HFF-Myc (cell line): ENCODE measurements at regions not wholly inside any gene's neighbourhood (a gene's known extent, or its start where the extent isn't known, plus 50 kb on each side); places are given as distances from the start of the nearest gene placed in this dataset.

Experiments used
- DNase-seq: peaks from one replicate; pipeline ENCODE4 v3.0.0-alpha.2; 2011; ENCODE audit warnings: low read depth; ENCODE audit errors: extremely low read depth
- H3K4me3 ChIP-seq: replicated peaks from 2 replicates; pipeline ENCODE4 v1.5.1; 2011; ENCODE audit warnings: low read depth, mild to moderate bottlenecking, control low read depth, low read length
- TF ChIP-seq, protein P1 (sequence below): IDR thresholded peaks from 2 replicates; pipeline ENCODE4 v1.5.1; 2012; ENCODE audit warnings: mild to moderate bottlenecking, low read depth, low read length, control low read depth; ENCODE audit errors: missing control alignments

DNA sequence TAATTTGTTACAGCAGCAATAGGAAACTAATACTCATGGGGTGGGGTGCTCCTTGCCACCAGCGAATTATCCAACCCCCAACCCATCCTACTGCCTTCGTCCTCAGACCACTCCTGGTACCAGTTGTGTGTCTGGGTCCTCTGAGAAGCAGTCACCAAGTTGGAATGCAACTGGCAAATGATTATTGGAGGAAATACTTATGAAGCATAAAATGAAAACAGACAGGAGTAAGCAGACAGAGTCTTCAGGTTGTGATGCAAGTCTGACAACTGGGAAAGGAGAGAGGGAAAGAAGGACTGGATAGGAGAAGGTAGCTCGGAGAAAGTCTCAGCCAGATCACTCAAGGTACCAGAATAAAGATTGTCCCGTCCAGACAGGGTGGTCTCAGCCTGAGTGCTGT, 181.1 kb upstream of the ARID2 start:
- TF ChIP-seq, protein P1, sequence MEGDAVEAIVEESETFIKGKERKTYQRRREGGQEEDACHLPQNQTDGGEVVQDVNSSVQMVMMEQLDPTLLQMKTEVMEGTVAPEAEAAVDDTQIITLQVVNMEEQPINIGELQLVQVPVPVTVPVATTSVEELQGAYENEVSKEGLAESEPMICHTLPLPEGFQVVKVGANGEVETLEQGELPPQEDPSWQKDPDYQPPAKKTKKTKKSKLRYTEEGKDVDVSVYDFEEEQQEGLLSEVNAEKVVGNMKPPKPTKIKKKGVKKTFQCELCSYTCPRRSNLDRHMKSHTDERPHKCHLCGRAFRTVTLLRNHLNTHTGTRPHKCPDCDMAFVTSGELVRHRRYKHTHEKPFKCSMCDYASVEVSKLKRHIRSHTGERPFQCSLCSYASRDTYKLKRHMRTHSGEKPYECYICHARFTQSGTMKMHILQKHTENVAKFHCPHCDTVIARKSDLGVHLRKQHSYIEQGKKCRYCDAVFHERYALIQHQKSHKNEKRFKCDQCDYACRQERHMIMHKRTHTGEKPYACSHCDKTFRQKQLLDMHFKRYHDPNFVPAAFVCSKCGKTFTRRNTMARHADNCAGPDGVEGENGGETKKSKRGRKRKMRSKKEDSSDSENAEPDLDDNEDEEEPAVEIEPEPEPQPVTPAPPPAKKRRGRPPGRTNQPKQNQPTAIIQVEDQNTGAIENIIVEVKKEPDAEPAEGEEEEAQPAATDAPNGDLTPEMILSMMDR, result no peak
- no peak for DNase-seq

GRCh38 chr12:45549337-45549902, 180.1 kb upstream of the ARID2 start:
- H3K4me3 ChIP-seq, result no peak overlapping the region
- TF ChIP-seq, protein P1, result no peak
- DNase-seq, result no peak

More for the DNA sequence above, 181.1 kb upstream of the ARID2 start:
- H3K4me3 ChIP-seq, result no peak overlapping the region

- TF ChIP-seq, protein P1, result no peak
- no peak for DNase-seq
- H3K4me3 ChIP-seq, result no peak overlapping the region
Observed at GRCh38 chr12:45553204-45553603, 176.3 kb upstream of the ARID2 start.

DNA sequence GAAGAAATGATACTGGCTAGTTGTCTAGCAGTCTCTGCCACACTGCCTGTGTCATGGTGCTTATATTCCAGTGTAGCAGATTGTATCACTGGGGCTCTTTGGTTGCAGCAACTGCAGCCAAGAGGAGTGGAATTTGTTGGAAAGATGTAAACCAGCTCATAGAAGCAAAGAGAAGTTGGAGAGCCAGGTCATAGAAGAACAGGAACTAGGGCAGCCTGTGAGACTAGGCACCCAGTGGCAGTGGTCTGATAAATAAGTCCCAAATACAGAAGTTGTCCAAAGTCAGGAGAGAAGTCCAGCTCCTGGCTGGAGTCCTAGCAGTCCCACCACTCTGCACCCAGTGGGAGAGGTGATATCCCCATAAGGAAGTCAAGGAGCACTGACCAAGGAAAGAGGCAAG, 172.5 kb upstream of the ARID2 start:
- TF ChIP-seq, protein P1, result no peak
- no peak for DNase-seq
- no peak overlapping the region for H3K4me3 ChIP-seq

- no peak overlapping the region for H3K4me3 ChIP-seq
- TF ChIP-seq, protein P1, result no peak
- no peak for DNase-seq
Observed at GRCh38 chr12:45558353-45558752, 171.2 kb upstream of the ARID2 start.

DNA sequence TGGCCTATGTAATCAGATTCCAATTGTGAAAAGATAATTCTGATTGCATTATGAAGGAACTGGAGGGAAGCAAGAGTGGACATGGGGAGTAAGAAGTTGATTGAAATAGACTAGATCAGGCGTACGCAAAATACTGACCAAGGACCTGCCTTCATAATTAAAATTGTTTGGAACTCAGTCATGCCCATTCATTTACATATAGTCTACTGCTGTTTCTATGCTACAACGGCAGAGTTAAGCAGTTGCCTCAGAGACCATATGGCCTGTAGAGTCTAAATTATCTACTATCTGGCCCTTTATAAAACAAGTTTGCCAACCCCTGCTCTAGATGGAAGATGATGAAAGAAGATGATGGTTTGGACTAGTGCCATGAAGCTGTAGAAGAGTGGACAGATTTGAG, 170.0 kb upstream of the ARID2 start:
- TF ChIP-seq, protein P1, result no peak
- no peak overlapping the region for H3K4me3 ChIP-seq
- no peak for DNase-seq

- TF ChIP-seq, protein P1, result no peak
- H3K4me3 ChIP-seq, result no peak overlapping the region
- DNase-seq, result no peak
Observed at GRCh38 chr12:45560689-45561088, 168.8 kb upstream of the ARID2 start.
